Fibroblast of lung (primary cell): ENCODE measurements at regions not wholly inside any gene's neighbourhood (a gene's known extent, or its start where the extent isn't known, plus 50 kb on each side); places are given as distances from the start of the nearest gene placed in this dataset.

ENCODE experiments used
- DNase-seq, 2 donors: peaks; one replicate each; pipeline versions ENCODE4 v3.0.0 to v3.0.0-alpha.2; 2010; ENCODE audit warnings: low read depth in 2 of 2
- H2AFZ ChIP-seq: 2 replicates; pipeline ENCODE4 v1.5.1; 2012; ENCODE audit warnings: low read length, control low read depth, inconsistent platforms
- H3K27ac ChIP-seq: 2 replicates; pipeline ENCODE4 v1.5.1; 2011; ENCODE audit warnings: low read length, control low read depth; ENCODE audit not compliant: insufficient read depth
- H3K27me3 ChIP-seq: 2 replicates; pipeline ENCODE4 v1.5.1; 2011; ENCODE audit warnings: mild to moderate bottlenecking, low read length; ENCODE audit not compliant: control insufficient read depth, insufficient read depth
- H3K36me3 ChIP-seq: 2 replicates; pipeline ENCODE4 v1.5.1; 2011; ENCODE audit warnings: low read length; ENCODE audit not compliant: control insufficient read depth, insufficient read depth
- H3K4me1 ChIP-seq: 2 replicates; pipeline ENCODE4 v1.5.1; 2011; ENCODE audit warnings: low read length; ENCODE audit not compliant: control insufficient read depth, insufficient read depth; ENCODE audit errors: extremely low read depth
- H3K4me2 ChIP-seq: 2 replicates; pipeline ENCODE4 v1.5.1; 2011; ENCODE audit warnings: low read length, control low read depth; ENCODE audit not compliant: insufficient read depth; ENCODE audit errors: extremely low read depth
- H3K4me3 ChIP-seq, 4 experiments: fragments of 200-600 bp in 1 of 4; sonication (generic) in 1 of 4; replicated peaks in 1 of 4; 2 replicates each; pipeline ENCODE4 v1.5.1; 2011 to 2016; ENCODE audit warnings: low read length in 4 of 4, low read depth in 3 of 4, mild to moderate bottlenecking in 3 of 4, control low read depth in 2 of 4, inconsistent platforms in 1 of 4, mixed read lengths in 1 of 4; ENCODE audit not compliant: insufficient read depth in 1 of 4; ENCODE audit errors: control extremely low read depth in 1 of 4
- H3K79me2 ChIP-seq: 2 replicates; pipeline ENCODE4 v1.5.1; 2012; ENCODE audit warnings: mild to moderate bottlenecking, low read length, inconsistent platforms; ENCODE audit not compliant: control insufficient read depth, insufficient read depth
- H3K9ac ChIP-seq: 2 replicates; pipeline ENCODE4 v1.5.1; 2011; ENCODE audit warnings: mild to moderate bottlenecking, low read length, control low read depth; ENCODE audit not compliant: insufficient read depth
- H3K9me3 ChIP-seq: 2 replicates; pipeline ENCODE4 v1.5.1; 2012; ENCODE audit warnings: low read depth, low read length; ENCODE audit not compliant: control insufficient read depth, insufficient read depth
- H4K20me1 ChIP-seq: 2 replicates; pipeline ENCODE4 v1.5.1; 2011; ENCODE audit warnings: low read length; ENCODE audit not compliant: control insufficient read depth, insufficient read depth; ENCODE audit errors: extremely low read depth
- EZH2 ChIP-seq: IDR thresholded peaks from 2 replicates; pipeline ENCODE4 v1.5.1; 2012; ENCODE audit warnings: low read length, control low read depth, mild to moderate bottlenecking; ENCODE audit errors: missing control alignments
- TF ChIP-seq, protein P1 (sequence below), 2 donors: IDR thresholded peaks in 1 of 2; conservative IDR thresholded peaks in 1 of 2; 1 replicate in 1 of 2; 2 replicates in 1 of 2; pipeline ENCODE4 v1.5.1; 2011 to 2012; ENCODE audit warnings: low read length in 2 of 2, control low read depth in 1 of 2, inconsistent platforms in 1 of 2, low read depth in 1 of 2, mild to moderate bottlenecking in 1 of 2

DNA sequence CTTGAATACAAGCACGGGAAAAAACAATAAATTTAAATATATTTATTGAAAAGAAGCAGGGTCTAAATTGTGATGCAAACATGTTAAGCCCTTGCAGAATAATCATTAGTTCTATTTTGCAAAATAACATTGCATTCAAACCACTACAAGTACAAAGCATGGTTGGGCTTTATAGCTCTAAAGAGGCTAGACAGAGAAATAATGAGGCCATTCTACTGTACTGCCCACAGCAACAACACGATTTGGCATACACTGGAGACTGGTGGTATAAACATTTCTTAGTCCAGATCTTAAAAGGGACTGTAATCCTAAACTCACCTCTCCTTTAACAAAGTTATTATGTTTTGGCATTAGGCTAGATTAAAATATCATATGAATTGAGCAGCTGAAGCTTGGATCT, 204.3 kb upstream of the LRIG1 start:
- Histone ChIP-seq H3K9me3 (no peaks in the 10 kb centered on the region), H3K4me2 (no peak overlapping the region), H3K4me3 (no peak overlapping the region), H3K36me3 (no peaks in the 10 kb centered on the region), H3K27ac (no peak overlapping the region), H3K79me2 (no peaks in the 10 kb centered on the region), H2AFZ (no peak overlapping the region), H3K4me1 (no peaks in the 10 kb centered on the region), H4K20me1 (no peaks in the 10 kb centered on the region), H3K9ac (no peak overlapping the region), H3K27me3 (no peaks in the 10 kb centered on the region)
- TF ChIP-seq, protein P1, sequence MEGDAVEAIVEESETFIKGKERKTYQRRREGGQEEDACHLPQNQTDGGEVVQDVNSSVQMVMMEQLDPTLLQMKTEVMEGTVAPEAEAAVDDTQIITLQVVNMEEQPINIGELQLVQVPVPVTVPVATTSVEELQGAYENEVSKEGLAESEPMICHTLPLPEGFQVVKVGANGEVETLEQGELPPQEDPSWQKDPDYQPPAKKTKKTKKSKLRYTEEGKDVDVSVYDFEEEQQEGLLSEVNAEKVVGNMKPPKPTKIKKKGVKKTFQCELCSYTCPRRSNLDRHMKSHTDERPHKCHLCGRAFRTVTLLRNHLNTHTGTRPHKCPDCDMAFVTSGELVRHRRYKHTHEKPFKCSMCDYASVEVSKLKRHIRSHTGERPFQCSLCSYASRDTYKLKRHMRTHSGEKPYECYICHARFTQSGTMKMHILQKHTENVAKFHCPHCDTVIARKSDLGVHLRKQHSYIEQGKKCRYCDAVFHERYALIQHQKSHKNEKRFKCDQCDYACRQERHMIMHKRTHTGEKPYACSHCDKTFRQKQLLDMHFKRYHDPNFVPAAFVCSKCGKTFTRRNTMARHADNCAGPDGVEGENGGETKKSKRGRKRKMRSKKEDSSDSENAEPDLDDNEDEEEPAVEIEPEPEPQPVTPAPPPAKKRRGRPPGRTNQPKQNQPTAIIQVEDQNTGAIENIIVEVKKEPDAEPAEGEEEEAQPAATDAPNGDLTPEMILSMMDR (conservative IDR thresholded peaks at IDR 0.05 in 1 of 2, IDR thresholded peaks at IDR 0.05 in 1 of 2; ENCODE audit: low read depth in 1 of 2, low read length in 2 of 2): no peak
- no peak for TF ChIP-seq EZH2
- DNase-seq: no peak

DNA sequence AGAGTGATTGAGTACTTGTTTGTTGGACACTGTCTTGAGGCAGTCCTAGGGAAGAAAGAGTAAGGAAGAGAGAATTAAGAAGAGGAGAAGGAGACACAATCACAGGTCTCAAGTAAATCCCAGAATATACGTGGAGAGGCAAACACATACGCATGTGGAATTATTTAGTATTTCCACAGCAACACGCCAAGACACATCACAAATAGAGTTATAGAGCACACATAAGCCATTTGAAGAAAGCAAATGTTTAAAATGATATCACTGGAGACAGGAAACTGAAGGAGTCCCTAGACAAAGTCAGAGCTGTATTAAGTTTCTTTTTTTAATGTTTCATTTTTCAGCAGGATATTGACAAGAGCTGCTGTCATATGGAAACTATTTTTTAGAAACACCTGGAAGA, 206.1 kb upstream of the LRIG1 start:
- no peak overlapping the region for H3K4me3 ChIP-seq
- H3K4me1 ChIP-seq: no peaks in the 10 kb centered on the region
- H3K36me3 ChIP-seq: no peaks in the 10 kb centered on the region
- no peak overlapping the region for H3K27ac ChIP-seq
- H3K79me2 ChIP-seq: no peaks in the 10 kb centered on the region
- no peak overlapping the region for H3K9ac ChIP-seq
- H3K9me3 ChIP-seq: no peaks in the 10 kb centered on the region
- H3K4me2 ChIP-seq: no peak overlapping the region
- no peak for DNase-seq
- no peaks in the 10 kb centered on the region for H4K20me1 ChIP-seq
- H3K27me3 ChIP-seq: no peaks in the 10 kb centered on the region
- TF ChIP-seq, protein P1 (conservative IDR thresholded peaks at IDR 0.05 in 1 of 2, IDR thresholded peaks at IDR 0.05 in 1 of 2; ENCODE audit: low read depth in 1 of 2, low read length in 2 of 2): no peak
- no peak for TF ChIP-seq EZH2
- H2AFZ ChIP-seq: no peak overlapping the region

DNA sequence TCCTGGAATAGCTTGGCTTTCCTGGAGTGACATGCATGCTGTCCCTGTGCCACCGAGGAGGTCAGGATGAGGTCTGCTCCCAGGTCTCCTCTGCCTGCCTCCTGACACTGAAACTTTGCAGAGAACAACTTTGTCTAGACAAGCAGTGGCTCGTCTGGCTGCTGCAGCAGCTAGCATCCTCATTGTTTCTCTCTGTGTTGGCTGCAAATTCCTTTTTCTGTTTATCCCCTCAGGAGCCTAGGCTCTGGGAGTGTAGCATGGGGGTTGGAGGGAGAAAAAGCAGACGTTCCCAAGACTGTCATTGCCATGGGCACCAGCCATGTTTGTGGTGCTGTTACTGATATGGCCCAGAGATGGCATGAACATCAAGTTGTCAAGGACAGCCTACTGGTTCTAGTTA, 208.7 kb upstream of the LRIG1 start:
- no peaks in the 10 kb centered on the region for H3K4me1 ChIP-seq
- no peak for DNase-seq
- H3K4me3 ChIP-seq: no peak overlapping the region
- no peaks in the 10 kb centered on the region for H3K27me3 ChIP-seq
- TF ChIP-seq, protein P1 (conservative IDR thresholded peaks at IDR 0.05 in 1 of 2, IDR thresholded peaks at IDR 0.05 in 1 of 2; ENCODE audit: low read depth in 1 of 2, low read length in 2 of 2): no peak
- no peak for TF ChIP-seq EZH2
- no peak overlapping the region for H3K4me2 ChIP-seq
- H3K9me3 ChIP-seq: no peaks in the 10 kb centered on the region
- no peak overlapping the region for H2AFZ ChIP-seq
- no peak overlapping the region for H3K27ac ChIP-seq
- H3K79me2 ChIP-seq: no peaks in the 10 kb centered on the region
- H3K36me3 ChIP-seq: no peaks in the 10 kb centered on the region
- H4K20me1 ChIP-seq: no peaks in the 10 kb centered on the region
- H3K9ac ChIP-seq: no peak overlapping the region
